Coronary artery (tissue), 2 donors: ENCODE measurements at regions not wholly inside any gene's neighbourhood (a gene's known extent, or its start where the extent isn't known, plus 50 kb on each side); places are given as distances from the start of the nearest gene placed in this dataset.

ENCODE experiments used
- DNase-seq: peaks from one replicate; pipeline ENCODE4 v3.0.0-alpha.2; 2017; ENCODE audit warnings: low spot score
- H3K27ac ChIP-seq, 2 donors: fragments of 200-600 bp; sonication (generic); one replicate each; pipeline ENCODE4 v1.5.1; 2016 to 2019
- H3K4me3 ChIP-seq: fragments of 200-600 bp; sonication (generic); 2 replicates; pipeline ENCODE4 v1.5.1; 2016; ENCODE audit warnings: mild to moderate bottlenecking, moderate library complexity
- TF ChIP-seq, protein P1 (sequence below): fragments of 200-600 bp; sonication (generic); IDR thresholded peaks from one replicate; pipeline ENCODE4 v1.5.1; 2019; ENCODE audit warnings: antibody characterized with exemption

GRCh38 chr12:16670456-16671050, 64.6 kb upstream of the LMO3 start:
- TF ChIP-seq, protein P1, sequence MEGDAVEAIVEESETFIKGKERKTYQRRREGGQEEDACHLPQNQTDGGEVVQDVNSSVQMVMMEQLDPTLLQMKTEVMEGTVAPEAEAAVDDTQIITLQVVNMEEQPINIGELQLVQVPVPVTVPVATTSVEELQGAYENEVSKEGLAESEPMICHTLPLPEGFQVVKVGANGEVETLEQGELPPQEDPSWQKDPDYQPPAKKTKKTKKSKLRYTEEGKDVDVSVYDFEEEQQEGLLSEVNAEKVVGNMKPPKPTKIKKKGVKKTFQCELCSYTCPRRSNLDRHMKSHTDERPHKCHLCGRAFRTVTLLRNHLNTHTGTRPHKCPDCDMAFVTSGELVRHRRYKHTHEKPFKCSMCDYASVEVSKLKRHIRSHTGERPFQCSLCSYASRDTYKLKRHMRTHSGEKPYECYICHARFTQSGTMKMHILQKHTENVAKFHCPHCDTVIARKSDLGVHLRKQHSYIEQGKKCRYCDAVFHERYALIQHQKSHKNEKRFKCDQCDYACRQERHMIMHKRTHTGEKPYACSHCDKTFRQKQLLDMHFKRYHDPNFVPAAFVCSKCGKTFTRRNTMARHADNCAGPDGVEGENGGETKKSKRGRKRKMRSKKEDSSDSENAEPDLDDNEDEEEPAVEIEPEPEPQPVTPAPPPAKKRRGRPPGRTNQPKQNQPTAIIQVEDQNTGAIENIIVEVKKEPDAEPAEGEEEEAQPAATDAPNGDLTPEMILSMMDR = no peak

GRCh38 chr12:16669756-16670155, 63.8 kb upstream of the LMO3 start:
- Histone ChIP-seq H3K27ac (no peak overlapping the region), H3K4me3 (no peak overlapping the region)
- TF ChIP-seq, protein P1 = no peak
- DNase-seq = no peak

More at GRCh38 chr12:16670456-16671050, 64.6 kb upstream of the LMO3 start:
- H3K4me3 ChIP-seq = no peak overlapping the region
- no peak for DNase-seq
- no peak overlapping the region for H3K27ac ChIP-seq

GRCh38 chr12:16668198-16668597, 62.2 kb upstream of the LMO3 start:
- TF ChIP-seq, protein P1 = no peak
- Histone ChIP-seq H3K27ac (no peak overlapping the region), H3K4me3 (no peak overlapping the region)
- DNase-seq = no peak

DNA sequence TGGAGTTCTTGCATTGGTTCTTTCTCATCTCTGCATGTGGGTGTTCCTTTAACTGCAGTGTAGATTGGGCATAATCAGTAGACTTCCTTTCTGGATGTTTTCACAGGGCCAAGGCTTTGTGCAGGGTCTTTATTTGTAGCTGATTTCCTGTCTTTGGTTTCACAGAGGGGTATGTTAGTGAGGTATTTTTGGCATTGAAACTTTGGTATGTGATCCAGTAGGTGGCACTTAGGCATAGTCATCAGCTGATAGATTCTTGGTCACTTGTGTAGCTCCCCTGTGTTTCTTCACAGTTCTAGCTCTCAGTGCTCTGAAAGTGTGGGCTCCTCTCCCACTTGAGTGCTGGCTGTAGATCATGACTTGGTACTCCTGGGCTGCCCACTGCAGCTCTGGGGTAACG, 52.7 kb upstream of the LMO3 start:
- H3K27ac ChIP-seq = no peak overlapping the region
- H3K4me3 ChIP-seq = no peak overlapping the region
- TF ChIP-seq, protein P1 = no peak
- no peak for DNase-seq
